ENCODE measurements at regions not wholly inside any gene's neighbourhood (a gene's known extent, or its start where the extent isn't known, plus 50 kb on each side); places are given as distances from the start of the nearest gene placed in this dataset.

GRCh38 chr10:131474416-131474815 is 162.9 kb upstream of the TCERG1L start:
- TF ChIP-seq POLR2A (IDR thresholded peaks at IDR 0.05) (no peak), CTCF (IDR thresholded peaks at IDR 0.05) (no peak)

All from uterus (tissue), 2 donors.